GM10266 (cell line): ENCODE measurements at regions not wholly inside any gene's neighbourhood (a gene's known extent, or its start where the extent isn't known, plus 50 kb on each side); places are given as distances from the start of the nearest gene placed in this dataset.

Experiments
- DNase-seq: peaks from one replicate; pipeline ENCODE4 v3.0.0; 2012; ENCODE audit errors: extremely low spot score
- TF ChIP-seq, protein P1 (sequence below): IDR thresholded peaks from 2 replicates; pipeline ENCODE4 v1.5.1; 2012; ENCODE audit warnings: mild to moderate bottlenecking, low read depth; ENCODE audit not compliant: control insufficient read depth, insufficient read depth; ENCODE audit errors: missing control alignments

DNA sequence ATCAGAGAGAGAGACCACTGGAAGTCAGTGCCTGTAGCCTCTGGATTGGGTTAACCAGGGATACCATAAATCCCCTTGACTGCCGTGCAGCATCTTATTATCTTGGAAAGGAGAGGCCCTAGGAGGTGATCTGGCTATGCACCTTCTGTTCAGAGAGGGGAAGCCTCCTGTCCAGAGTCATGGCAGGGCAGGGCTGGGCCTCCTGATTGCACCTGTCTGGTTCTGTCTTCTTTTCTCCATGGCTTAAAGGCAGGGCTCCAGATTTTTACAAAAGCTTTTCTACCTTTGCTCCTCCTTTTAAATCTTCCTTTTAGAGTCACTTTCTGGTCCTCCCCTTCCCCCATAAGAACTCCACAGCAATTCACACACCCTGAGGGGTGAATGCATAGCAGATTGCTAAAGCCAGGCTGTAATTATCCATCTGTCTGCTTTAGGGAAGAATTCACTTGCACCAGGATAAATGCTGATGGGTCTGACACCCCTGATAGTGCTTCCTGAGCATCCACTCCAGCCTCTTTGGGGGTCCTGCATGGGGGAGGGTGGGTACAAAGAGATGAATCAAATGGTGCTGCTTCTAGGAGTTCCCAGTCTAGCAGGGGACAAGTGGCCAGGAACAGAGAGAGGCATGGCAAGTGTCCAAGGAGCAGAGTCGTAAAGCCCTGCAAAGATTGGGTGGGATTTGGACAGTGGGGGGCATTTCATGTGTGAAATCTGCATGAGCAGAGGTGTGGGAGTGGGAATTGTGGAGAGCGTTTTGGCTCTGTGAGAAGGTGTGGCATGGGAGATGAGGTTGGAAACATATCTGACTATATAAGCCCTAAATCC lies 141.3 kb upstream of the ALDH1B1 start:
- DNase-seq = no peak
- TF ChIP-seq, protein P1, sequence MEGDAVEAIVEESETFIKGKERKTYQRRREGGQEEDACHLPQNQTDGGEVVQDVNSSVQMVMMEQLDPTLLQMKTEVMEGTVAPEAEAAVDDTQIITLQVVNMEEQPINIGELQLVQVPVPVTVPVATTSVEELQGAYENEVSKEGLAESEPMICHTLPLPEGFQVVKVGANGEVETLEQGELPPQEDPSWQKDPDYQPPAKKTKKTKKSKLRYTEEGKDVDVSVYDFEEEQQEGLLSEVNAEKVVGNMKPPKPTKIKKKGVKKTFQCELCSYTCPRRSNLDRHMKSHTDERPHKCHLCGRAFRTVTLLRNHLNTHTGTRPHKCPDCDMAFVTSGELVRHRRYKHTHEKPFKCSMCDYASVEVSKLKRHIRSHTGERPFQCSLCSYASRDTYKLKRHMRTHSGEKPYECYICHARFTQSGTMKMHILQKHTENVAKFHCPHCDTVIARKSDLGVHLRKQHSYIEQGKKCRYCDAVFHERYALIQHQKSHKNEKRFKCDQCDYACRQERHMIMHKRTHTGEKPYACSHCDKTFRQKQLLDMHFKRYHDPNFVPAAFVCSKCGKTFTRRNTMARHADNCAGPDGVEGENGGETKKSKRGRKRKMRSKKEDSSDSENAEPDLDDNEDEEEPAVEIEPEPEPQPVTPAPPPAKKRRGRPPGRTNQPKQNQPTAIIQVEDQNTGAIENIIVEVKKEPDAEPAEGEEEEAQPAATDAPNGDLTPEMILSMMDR = no peak

- no peak for DNase-seq
Observed at GRCh38 chr9:38250279-38251035, 142.0 kb upstream of the ALDH1B1 start.

DNA sequence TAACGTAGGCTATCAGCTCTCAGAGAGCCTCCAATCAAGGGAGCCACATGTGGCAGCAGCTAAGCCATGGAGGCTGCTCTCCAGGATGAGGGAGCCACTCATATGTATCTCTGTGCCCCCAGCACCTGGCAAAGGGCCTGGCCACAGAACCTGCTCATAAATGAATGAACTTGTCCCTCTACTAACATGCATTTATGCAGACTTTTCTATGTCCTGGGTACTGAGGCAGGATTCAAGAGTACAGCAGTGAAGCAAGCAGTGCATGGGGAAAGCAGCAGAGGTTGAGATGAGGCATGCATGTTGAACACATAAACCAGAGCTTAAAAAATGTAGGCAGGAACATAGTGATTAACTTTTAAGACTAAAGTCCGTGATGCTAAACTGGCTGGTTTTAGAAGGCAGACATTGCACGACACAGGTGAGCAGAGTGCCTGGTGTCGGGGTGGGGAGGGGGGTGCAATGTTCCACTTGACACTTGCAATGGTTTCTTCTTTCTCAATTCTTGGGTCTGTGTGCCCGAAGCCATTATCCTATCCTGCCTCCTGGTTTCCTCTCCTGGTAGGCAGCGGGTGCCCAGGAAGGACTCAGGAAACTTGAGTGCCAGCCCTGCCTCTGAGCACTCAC lies 142.8 kb upstream of the ALDH1B1 start:
- TF ChIP-seq, protein P1 = no peak

More at GRCh38 chr9:38250279-38251035, 142.0 kb upstream of the ALDH1B1 start:
- TF ChIP-seq, protein P1 = no peak

DNA sequence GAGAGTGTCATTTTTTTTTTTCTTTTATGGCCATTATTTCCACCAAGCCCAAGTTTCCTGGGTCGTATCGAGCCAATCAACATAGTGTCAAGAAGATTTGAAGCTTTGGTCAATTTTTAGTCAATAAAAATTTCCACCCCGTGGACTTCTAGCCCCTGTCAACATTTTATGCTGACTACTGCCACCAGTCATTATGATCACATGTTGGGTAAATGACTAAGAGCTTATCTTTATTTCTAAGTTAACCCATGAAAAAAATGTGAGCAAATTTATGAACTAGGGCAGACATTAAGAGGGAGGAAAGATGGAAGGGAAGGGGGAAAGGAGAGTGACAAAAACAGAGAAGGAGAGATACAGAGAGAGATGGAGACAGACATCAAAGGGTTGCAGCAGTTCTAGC lies 143.5 kb upstream of the ALDH1B1 start:
- no peak for DNase-seq
- TF ChIP-seq, protein P1 = no peak

More for the DNA sequence above, 142.8 kb upstream of the ALDH1B1 start:
- no peak for DNase-seq

GRCh38 chr9:38246833-38247232 lies 145.7 kb upstream of the ALDH1B1 start:
- TF ChIP-seq, protein P1 = no peak
- DNase-seq = no peak

- no peak for DNase-seq
Observed at GRCh38 chr9:38244971-38245370, 147.5 kb upstream of the ALDH1B1 start.

More at GRCh38 chr9:38244971-38245370, 147.5 kb upstream of the ALDH1B1 start:
- TF ChIP-seq, protein P1 = no peak
